ENCODE measurements at regions not wholly inside any gene's neighbourhood (a gene's known extent, or its start where the extent isn't known, plus 50 kb on each side); places are given as distances from the start of the nearest gene placed in this dataset.

GRCh38 chr14:85123755-85124154 lies 406.2 kb upstream of the FLRT2 start:
- Histone ChIP-seq H3K4ac (ENCODE audit: low read depth, low read length) (no peak overlapping the region), H4K91ac (ENCODE audit: low read depth, low read length) (no peak overlapping the region)

GRCh38 chr14:85124631-85125290 lies 405.2 kb upstream of the FLRT2 start:
- no peak overlapping the region for H3K9ac ChIP-seq (ENCODE audit: low read length)
- no peak overlapping the region for H2BK120ac ChIP-seq (ENCODE audit: insufficient read depth, low read length, poor library complexity)
- H2BK12ac ChIP-seq (ENCODE audit: low read length), result no peak overlapping the region
- no peaks in the 10 kb centered on the region for H3K27me3 ChIP-seq (ENCODE audit: insufficient read depth, low read length)
- H2AFZ ChIP-seq (ENCODE audit: insufficient read depth, low read length, poor library complexity), result no peak overlapping the region
- no peak overlapping the region for H3K4me3 ChIP-seq (ENCODE audit: low read depth, low read length)
- no peaks in the 10 kb centered on the region for H3K9me3 ChIP-seq (ENCODE audit: insufficient read depth, low read depth, low read length)
- no peaks in the 10 kb centered on the region for H3K4me1 ChIP-seq (ENCODE audit: control insufficient read depth in 1 of 2, insufficient read depth in 2 of 2, low read length in 2 of 2)
- no peaks in the 10 kb centered on the region for H3K36me3 ChIP-seq (ENCODE audit: control insufficient read depth in 1 of 2, insufficient read depth in 2 of 2, low read length in 2 of 2)
- peaks cover 2% of the 10 kb centered on the region for H3K79me1 ChIP-seq (ENCODE audit: low read length)
- H4K91ac ChIP-seq (ENCODE audit: low read depth, low read length), result no peak overlapping the region
- DNase-seq, result no peak
- no peak overlapping the region for H4K8ac ChIP-seq (ENCODE audit: low read depth, low read length)
- H2AK5ac ChIP-seq (ENCODE audit: low read length), result no peak overlapping the region
- WGBS (ENCODE audit: extremely low coverage, insufficient coverage, insufficient read length), result no CpG with 5 or more reads among the region's 3 CpGs
- H3K18ac ChIP-seq (ENCODE audit: low read length), result no peak overlapping the region
- H3K27ac ChIP-seq (ENCODE audit: low read depth, low read length), result no peak overlapping the region
- no peak overlapping the region for H2BK5ac ChIP-seq (ENCODE audit: low read depth, low read length, poor library complexity)
- no peak overlapping the region for H4K12ac ChIP-seq (ENCODE audit: low read depth, low read length)
- H3K14ac ChIP-seq (ENCODE audit: low read length), result no peak overlapping the region
- H3K79me2 ChIP-seq (ENCODE audit: control insufficient read depth, insufficient read depth, low read length, poor library complexity), result no peaks in the 10 kb centered on the region
- H3K4ac ChIP-seq (ENCODE audit: low read depth, low read length), result no peak overlapping the region
- no peak overlapping the region for H3K23ac ChIP-seq (ENCODE audit: low read length)
- H3K4me2 ChIP-seq (ENCODE audit: low read length), result no peak overlapping the region

More at GRCh38 chr14:85123755-85124154, 406.2 kb upstream of the FLRT2 start:
- Histone ChIP-seq H2AK5ac (ENCODE audit: low read length) (no peak overlapping the region), H3K23ac (ENCODE audit: low read length) (no peak overlapping the region), H3K79me1 (ENCODE audit: low read length) (peaks cover 2% of the 10 kb centered on the region), H3K9ac (ENCODE audit: low read length) (no peak overlapping the region), H2BK120ac (ENCODE audit: insufficient read depth, low read length, poor library complexity) (no peak overlapping the region), H3K18ac (ENCODE audit: low read length) (no peak overlapping the region), H3K4me3 (ENCODE audit: low read depth, low read length) (no peak overlapping the region), H3K4me2 (ENCODE audit: low read length) (no peak overlapping the region), H2AFZ (ENCODE audit: insufficient read depth, low read length, poor library complexity) (no peak overlapping the region), H3K36me3 (ENCODE audit: control insufficient read depth in 1 of 2, insufficient read depth in 2 of 2, low read length in 2 of 2) (no peaks in the 10 kb centered on the region), H4K8ac (ENCODE audit: low read depth, low read length) (no peak overlapping the region), H2BK5ac (ENCODE audit: low read depth, low read length, poor library complexity) (no peak overlapping the region), H3K79me2 (ENCODE audit: control insufficient read depth, insufficient read depth, low read length, poor library complexity) (no peaks in the 10 kb centered on the region), H3K9me3 (ENCODE audit: insufficient read depth, low read depth, low read length) (no peaks in the 10 kb centered on the region), H3K14ac (ENCODE audit: low read length) (no peak overlapping the region), H3K4me1 (ENCODE audit: control insufficient read depth in 1 of 2, insufficient read depth in 2 of 2, low read length in 2 of 2) (no peaks in the 10 kb centered on the region), H3K27ac (ENCODE audit: low read depth, low read length) (no peak overlapping the region), H2BK12ac (ENCODE audit: low read length) (no peak overlapping the region), H3K27me3 (ENCODE audit: insufficient read depth, low read length) (no peaks in the 10 kb centered on the region), H4K12ac (ENCODE audit: low read depth, low read length) (no peak overlapping the region)
- no CpG with 5 or more reads among the region's 2 CpGs for WGBS (ENCODE audit: extremely low coverage, insufficient coverage, insufficient read length)
- peak in 1 of 2 donors; percentile 56 for DNase-seq

GRCh38 chr14:85125291-85125670 lies 404.7 kb upstream of the FLRT2 start:
- Histone ChIP-seq H3K79me2 (ENCODE audit: control insufficient read depth, insufficient read depth, low read length, poor library complexity) (no peaks in the 10 kb centered on the region), H2BK5ac (ENCODE audit: low read depth, low read length, poor library complexity) (no peak overlapping the region), H3K4me2 (ENCODE audit: low read length) (no peak overlapping the region), H3K4me3 (ENCODE audit: low read depth, low read length) (no peak overlapping the region), H2AK5ac (ENCODE audit: low read length) (no peak overlapping the region), H4K12ac (ENCODE audit: low read depth, low read length) (no peak overlapping the region), H3K27ac (ENCODE audit: low read depth, low read length) (no peak overlapping the region), H3K14ac (ENCODE audit: low read length) (no peak overlapping the region), H3K9me3 (ENCODE audit: insufficient read depth, low read depth, low read length) (no peaks in the 10 kb centered on the region), H3K36me3 (ENCODE audit: control insufficient read depth in 1 of 2, insufficient read depth in 2 of 2, low read length in 2 of 2) (no peaks in the 10 kb centered on the region), H3K4ac (ENCODE audit: low read depth, low read length) (no peak overlapping the region), H2BK12ac (ENCODE audit: low read length) (no peak overlapping the region), H2BK120ac (ENCODE audit: insufficient read depth, low read length, poor library complexity) (no peak overlapping the region), H3K79me1 (ENCODE audit: low read length) (peaks cover 2% of the 10 kb centered on the region), H3K4me1 (ENCODE audit: control insufficient read depth in 1 of 2, insufficient read depth in 2 of 2, low read length in 2 of 2) (no peaks in the 10 kb centered on the region), H3K23ac (ENCODE audit: low read length) (no peak overlapping the region), H3K27me3 (ENCODE audit: insufficient read depth, low read length) (no peaks in the 10 kb centered on the region), H3K18ac (ENCODE audit: low read length) (no peak overlapping the region), H4K8ac (ENCODE audit: low read depth, low read length) (no peak overlapping the region), H3K9ac (ENCODE audit: low read length) (no peak overlapping the region), H2AFZ (ENCODE audit: insufficient read depth, low read length, poor library complexity) (no peak overlapping the region), H4K91ac (ENCODE audit: low read depth, low read length) (no peak overlapping the region)
- DNase-seq, result no peak
- WGBS (ENCODE audit: extremely low coverage, insufficient coverage, insufficient read length), result no CpG with 5 or more reads among the region's 2 CpGs

DNA sequence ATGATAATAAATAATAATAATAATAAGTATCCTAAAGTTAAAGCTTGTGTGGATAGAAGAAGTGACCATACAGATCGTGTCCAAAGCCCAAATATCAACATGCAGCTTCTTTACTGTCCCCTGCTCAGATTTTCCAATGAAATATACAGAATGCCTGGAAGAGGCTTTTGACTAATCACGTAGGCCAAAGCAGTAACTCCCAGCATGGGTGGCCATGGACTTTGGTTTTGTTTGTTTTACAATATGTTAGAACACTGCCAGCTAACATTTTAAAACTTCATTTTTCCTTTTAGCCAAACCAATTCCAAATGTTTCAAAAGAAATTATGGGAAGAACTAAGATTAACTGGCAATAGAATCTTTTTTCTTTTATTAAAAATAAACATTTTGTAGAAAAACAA lies 400.0 kb upstream of the FLRT2 start:
- WGBS (ENCODE audit: extremely low coverage, insufficient coverage, insufficient read length), result no CpG with 5 or more reads among the region's 2 CpGs
- Histone ChIP-seq H2BK120ac (ENCODE audit: insufficient read depth, low read length, poor library complexity) (no peak overlapping the region), H3K9me3 (ENCODE audit: insufficient read depth, low read depth, low read length) (no peaks in the 10 kb centered on the region), H3K18ac (ENCODE audit: low read length) (no peak overlapping the region), H3K36me3 (ENCODE audit: control insufficient read depth in 1 of 2, insufficient read depth in 2 of 2, low read length in 2 of 2) (no peaks in the 10 kb centered on the region), H3K23ac (ENCODE audit: low read length) (no peak overlapping the region), H4K8ac (ENCODE audit: low read depth, low read length) (no peak overlapping the region), H2AFZ (ENCODE audit: insufficient read depth, low read length, poor library complexity) (no peak overlapping the region), H2AK5ac (ENCODE audit: low read length) (no peak overlapping the region), H4K12ac (ENCODE audit: low read depth, low read length) (no peak overlapping the region), H3K14ac (ENCODE audit: low read length) (no peak overlapping the region), H3K4me3 (ENCODE audit: low read depth, low read length) (no peak overlapping the region), H3K79me1 (ENCODE audit: low read length) (no peaks in the 10 kb centered on the region), H3K79me2 (ENCODE audit: control insufficient read depth, insufficient read depth, low read length, poor library complexity) (no peaks in the 10 kb centered on the region), H3K4me2 (ENCODE audit: low read length) (no peak overlapping the region), H4K91ac (ENCODE audit: low read depth, low read length) (no peak overlapping the region), H3K4ac (ENCODE audit: low read depth, low read length) (no peak overlapping the region), H3K27me3 (ENCODE audit: insufficient read depth, low read length) (no peaks in the 10 kb centered on the region), H3K9ac (ENCODE audit: low read length) (no peak overlapping the region), H2BK5ac (ENCODE audit: low read depth, low read length, poor library complexity) (no peak overlapping the region), H2BK12ac (ENCODE audit: low read length) (no peak overlapping the region), H3K27ac (ENCODE audit: low read depth, low read length) (no peak overlapping the region), H3K4me1 (ENCODE audit: control insufficient read depth in 1 of 2, insufficient read depth in 2 of 2, low read length in 2 of 2) (no peaks in the 10 kb centered on the region)
- DNase-seq, result no peak
